SK-N-SH (cell line): ENCODE measurements at regions not wholly inside any gene's neighbourhood (a gene's known extent, or its start where the extent isn't known, plus 50 kb on each side); places are given as distances from the start of the nearest gene placed in this dataset.

Experiments
- CTCF ChIP-seq: fragments of 200-600 bp; sonication (generic); IDR thresholded peaks from 2 replicates; pipeline ENCODE4 v1.6.1; 2017; ENCODE audit warnings: antibody characterized with exemption, mild to moderate bottlenecking, moderate library complexity
- EP300 ChIP-seq, 2 experiments: IDR thresholded peaks; 2 replicates each; pipeline versions ENCODE4 v1.4.0 to v1.6.1; 2012; ENCODE audit warnings: borderline replicate concordance in 1 of 2, low read depth in 1 of 2, low read length in 1 of 2
- NRF1 ChIP-seq: IDR thresholded peaks from 2 replicates; pipeline ENCODE4 v1.6.1; 2012; ENCODE audit warnings: low read depth, mild to moderate bottlenecking, low read length
- REST ChIP-seq: IDR thresholded peaks from 2 replicates; pipeline ENCODE4 v1.6.1; 2012; ENCODE audit warnings: mild to moderate bottlenecking, low read depth, low read length, moderate library complexity
- TAF1 ChIP-seq: IDR thresholded peaks from 2 replicates; pipeline ENCODE4 v1.6.1; 2012; ENCODE audit warnings: low read depth, mild to moderate bottlenecking, low read length, moderate library complexity, borderline replicate concordance

GRCh38 chr5:23823521-23823920, 316.1 kb downstream of the PRDM9 start:
- no peak for TF ChIP-seq CTCF
- TF ChIP-seq EP300 (IDR thresholded peaks at IDR 0.05; ENCODE audit: borderline replicate concordance in 1 of 2, low read depth in 1 of 2, low read length in 1 of 2): no peak
- no peak for TF ChIP-seq TAF1
- no peak for TF ChIP-seq REST
- no peak for TF ChIP-seq NRF1
